ENCODE measurements at regions not wholly inside any gene's neighbourhood (a gene's known extent, or its start where the extent isn't known, plus 50 kb on each side); places are given as distances from the start of the nearest gene placed in this dataset.

GRCh38 chr2:8594731-8595427 lies 87.0 kb upstream of the ID2 start:
- Mint-ChIP-seq H3K27me3 (ENCODE audit: low read depth) (no peaks in the 10 kb centered on the region), H3K27ac (peak overlapping the region in 2 of 3 experiments; percentile 66 to 86), H3K9me3 (no peaks in the 10 kb centered on the region), H3K36me3 (ENCODE audit: low read depth) (peaks cover 5% of the 10 kb centered on the region), H3K4me1 (peaks cover 31% of the 10 kb centered on the region), H3K4me3 (no peak overlapping the region)
- TF ChIP-seq CTCF (IDR thresholded peaks at IDR 0.05; ENCODE audit: unreplicated experiment in 3 of 3): no peak

- Mint-ChIP-seq H3K9me3 (no peaks in the 10 kb centered on the region), H3K4me3 (no peak overlapping the region), H3K27me3 (ENCODE audit: low read depth) (no peaks in the 10 kb centered on the region), H3K4me1 (peaks cover 31% of the 10 kb centered on the region), H3K27ac (peak overlapping the region; percentile 58 to 86 (median 66)), H3K36me3 (ENCODE audit: low read depth) (peaks cover 5% of the 10 kb centered on the region)
- no peak for TF ChIP-seq CTCF (IDR thresholded peaks at IDR 0.05; ENCODE audit: unreplicated experiment in 3 of 3)
Measured at GRCh38 chr2:8595428-8595805, 86.4 kb upstream of the ID2 start.

- peaks cover 30% of the 10 kb centered on the region for H3K4me1 Mint-ChIP-seq
- no peaks in the 10 kb centered on the region for H3K27me3 Mint-ChIP-seq (ENCODE audit: low read depth)
- H3K4me3 Mint-ChIP-seq: no peak overlapping the region
- no peak for TF ChIP-seq CTCF (IDR thresholded peaks at IDR 0.05; ENCODE audit: unreplicated experiment in 3 of 3)
- H3K9me3 Mint-ChIP-seq: no peaks in the 10 kb centered on the region
- H3K36me3 Mint-ChIP-seq (ENCODE audit: low read depth): peaks cover 5% of the 10 kb centered on the region
- H3K27ac Mint-ChIP-seq: peak overlapping the region; percentile 58 to 86 (median 66)
Measured at GRCh38 chr2:8595811-8596600, 85.8 kb upstream of the ID2 start.

- no peak for TF ChIP-seq CTCF (IDR thresholded peaks at IDR 0.05; ENCODE audit: unreplicated experiment in 3 of 3)
- peaks cover 5% of the 10 kb centered on the region for H3K36me3 Mint-ChIP-seq (ENCODE audit: low read depth)
- no peaks in the 10 kb centered on the region for H3K27me3 Mint-ChIP-seq (ENCODE audit: low read depth)
- peaks cover 26% of the 10 kb centered on the region for H3K4me1 Mint-ChIP-seq
- H3K4me3 Mint-ChIP-seq: no peak overlapping the region
- no peaks in the 10 kb centered on the region for H3K9me3 Mint-ChIP-seq
- peak overlapping the region in 1 of 3 experiments; percentile 5 for H3K27ac Mint-ChIP-seq
Measured at GRCh38 chr2:8597094-8597493, 84.8 kb upstream of the ID2 start.

- Mint-ChIP-seq H3K36me3 (ENCODE audit: low read depth) (peaks cover 5% of the 10 kb centered on the region), H3K4me1 (peaks cover 26% of the 10 kb centered on the region), H3K27ac (no peak overlapping the region), H3K27me3 (ENCODE audit: low read depth) (no peaks in the 10 kb centered on the region), H3K4me3 (no peak overlapping the region), H3K9me3 (no peaks in the 10 kb centered on the region)
- no peak for TF ChIP-seq CTCF (IDR thresholded peaks at IDR 0.05; ENCODE audit: unreplicated experiment in 3 of 3)
Measured at GRCh38 chr2:8597559-8598225, 84.2 kb upstream of the ID2 start.

Data from nephron (organoid).